ENCODE measurements at regions not wholly inside any gene's neighbourhood (a gene's known extent, or its start where the extent isn't known, plus 50 kb on each side); places are given as distances from the start of the nearest gene placed in this dataset.
"Not testable (repeated sequence)": the region's sequence is repeated elsewhere in the genome, so short reads cannot be mapped to it uniquely, and the experiment has no call there.

GRCh38 chr7:55261386-55261770, 103.8 kb upstream of the LANCL2 start:
- DNase-seq = no peak

- DNase-seq = not testable (repeated sequence)
Measured at GRCh38 chr7:55265328-55265727, 99.8 kb upstream of the LANCL2 start.

- no peak for DNase-seq
Measured at GRCh38 chr7:55265836-55266642, 99.1 kb upstream of the LANCL2 start.

DNA sequence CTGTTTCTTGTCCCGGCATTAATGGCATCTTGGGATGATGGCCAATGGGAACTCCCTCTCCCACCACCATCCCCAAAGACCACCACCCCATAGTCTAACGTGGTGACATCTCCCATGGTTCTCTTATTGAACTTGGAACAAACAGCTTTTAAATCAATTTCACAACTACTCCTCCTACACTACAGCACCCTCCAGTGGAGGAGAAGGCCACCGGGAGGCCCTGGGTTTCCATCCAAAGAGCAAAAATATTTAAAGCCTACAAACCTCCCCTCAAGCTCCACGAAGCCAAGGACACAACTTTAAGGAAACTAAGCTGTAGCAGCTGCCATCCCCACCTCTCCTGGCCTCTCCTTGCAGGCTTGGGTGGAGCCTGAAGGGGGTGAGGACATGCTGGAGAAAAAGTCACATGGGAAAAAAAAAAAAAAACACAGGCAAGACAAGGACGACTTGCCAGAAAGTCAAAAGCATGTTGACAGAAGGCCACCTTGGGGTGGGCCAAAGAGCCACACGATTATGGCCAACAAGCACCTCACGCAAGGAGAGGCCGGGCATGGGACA, 94.0 kb upstream of the LANCL2 start:
- DNase-seq = no peak

GRCh38 chr7:55271661-55272060, 93.5 kb upstream of the LANCL2 start:
- no peak for DNase-seq

- DNase-seq = no peak
Measured at GRCh38 chr7:55272328-55272727, 92.8 kb upstream of the LANCL2 start.

- DNase-seq = no peak
Measured at GRCh38 chr7:55273186-55273980, 91.8 kb upstream of the LANCL2 start.

DNA sequence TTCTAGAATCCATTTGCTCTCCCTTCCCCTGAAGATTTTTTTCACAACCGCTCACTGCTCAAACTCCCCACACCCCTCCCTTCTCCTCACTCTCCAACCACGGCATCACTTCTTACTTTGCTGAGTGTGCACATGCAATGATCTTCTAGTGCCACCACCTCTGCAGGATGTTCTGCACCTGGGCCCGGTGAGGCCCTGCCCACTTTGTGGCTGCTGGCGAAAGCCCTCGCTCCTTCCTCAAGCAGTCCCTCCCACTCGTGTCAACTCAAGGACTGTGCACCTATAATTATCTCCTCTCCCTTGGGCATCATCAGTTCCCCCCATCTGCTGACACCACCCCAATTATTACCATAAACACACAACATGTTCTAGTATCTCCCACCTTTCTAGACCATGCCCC, 91.0 kb upstream of the LANCL2 start:
- no peak for DNase-seq

GRCh38 chr7:55275291-55276200, 89.6 kb upstream of the LANCL2 start:
- DNase-seq = no peak

DNA sequence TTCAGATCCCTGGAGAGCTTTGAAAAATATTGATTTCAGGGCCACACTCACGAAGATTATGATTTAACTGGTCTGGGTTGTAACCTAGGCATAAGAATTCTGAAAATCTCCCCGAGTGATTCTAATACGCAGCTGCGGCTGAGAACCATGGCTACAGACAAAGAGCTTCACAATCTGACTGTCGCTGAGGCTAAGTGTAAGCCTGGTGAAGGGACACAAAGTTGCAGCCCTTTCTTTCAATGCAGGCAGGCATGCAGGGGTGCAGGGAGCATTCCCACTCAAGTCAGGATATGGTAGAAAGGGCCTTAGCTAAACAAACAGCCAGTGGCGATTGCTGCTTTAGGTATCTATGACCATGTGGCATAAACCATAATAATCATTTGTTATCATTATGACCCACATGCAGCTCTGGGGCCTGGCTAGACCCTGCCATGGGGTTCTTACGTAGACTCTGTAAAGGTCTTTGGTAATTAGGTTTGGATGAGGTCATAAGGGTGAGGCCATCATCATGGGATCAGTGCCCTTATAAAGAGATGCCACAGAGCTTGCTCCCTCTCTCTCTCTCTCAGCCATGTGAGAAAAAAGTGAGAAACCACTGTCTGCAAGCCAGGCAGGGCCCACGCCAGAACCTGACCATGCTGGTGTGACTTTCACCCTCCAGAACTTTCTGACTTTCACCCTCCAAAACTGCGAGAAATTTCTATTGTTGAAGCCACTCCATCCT, 88.4 kb upstream of the LANCL2 start:
- no peak for DNase-seq

GRCh38 chr7:55277916-55278315, 87.2 kb upstream of the LANCL2 start:
- no peak for DNase-seq

DNA sequence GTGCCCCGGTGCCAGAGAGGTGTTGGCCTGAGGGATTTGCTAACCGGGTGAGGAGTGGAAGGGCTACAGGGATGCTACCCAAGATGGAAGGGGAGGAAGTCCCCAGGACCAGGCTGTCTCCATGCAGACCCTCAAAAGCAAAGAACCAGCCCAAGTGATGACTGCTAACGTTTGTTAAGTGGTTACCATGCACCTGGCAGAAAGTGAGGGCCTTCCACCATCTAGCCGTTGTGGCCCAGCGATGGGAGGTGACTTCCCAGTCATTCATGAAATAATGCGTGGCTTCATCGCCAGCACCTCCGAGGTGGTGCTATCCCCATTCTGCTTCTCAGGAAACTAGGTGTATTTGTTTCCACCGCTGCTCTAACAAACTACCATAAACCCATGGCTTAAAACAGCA, 86.8 kb upstream of the LANCL2 start:
- no peak for DNase-seq

GRCh38 chr7:55279080-55279845, 85.9 kb upstream of the LANCL2 start:
- DNase-seq = no peak

GRCh38 chr7:55280031-55280454, 85.1 kb upstream of the LANCL2 start:
- peak; percentile 28 for DNase-seq

DNA sequence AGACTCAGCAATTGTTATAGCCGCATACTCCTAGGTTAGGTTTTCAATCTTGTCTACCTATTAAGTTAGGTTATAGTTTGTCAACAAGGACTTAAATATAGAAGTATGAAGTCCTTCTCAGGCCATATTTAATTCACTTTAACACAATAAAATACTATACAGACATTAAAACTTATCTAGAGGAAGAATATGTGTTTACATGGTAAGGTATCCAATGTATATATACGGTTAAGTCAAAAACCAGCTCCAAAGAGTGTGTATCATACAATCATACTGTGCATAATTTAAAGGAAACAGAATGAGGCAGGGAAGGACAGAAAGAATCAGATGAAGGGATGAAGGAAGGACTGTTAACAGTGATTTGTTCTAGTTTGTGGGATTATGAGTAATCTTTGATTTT, 79.5 kb upstream of the LANCL2 start:
- DNase-seq = no peak

GRCh38 chr7:55286666-55287065, 78.5 kb upstream of the LANCL2 start:
- DNase-seq = no peak

DNA sequence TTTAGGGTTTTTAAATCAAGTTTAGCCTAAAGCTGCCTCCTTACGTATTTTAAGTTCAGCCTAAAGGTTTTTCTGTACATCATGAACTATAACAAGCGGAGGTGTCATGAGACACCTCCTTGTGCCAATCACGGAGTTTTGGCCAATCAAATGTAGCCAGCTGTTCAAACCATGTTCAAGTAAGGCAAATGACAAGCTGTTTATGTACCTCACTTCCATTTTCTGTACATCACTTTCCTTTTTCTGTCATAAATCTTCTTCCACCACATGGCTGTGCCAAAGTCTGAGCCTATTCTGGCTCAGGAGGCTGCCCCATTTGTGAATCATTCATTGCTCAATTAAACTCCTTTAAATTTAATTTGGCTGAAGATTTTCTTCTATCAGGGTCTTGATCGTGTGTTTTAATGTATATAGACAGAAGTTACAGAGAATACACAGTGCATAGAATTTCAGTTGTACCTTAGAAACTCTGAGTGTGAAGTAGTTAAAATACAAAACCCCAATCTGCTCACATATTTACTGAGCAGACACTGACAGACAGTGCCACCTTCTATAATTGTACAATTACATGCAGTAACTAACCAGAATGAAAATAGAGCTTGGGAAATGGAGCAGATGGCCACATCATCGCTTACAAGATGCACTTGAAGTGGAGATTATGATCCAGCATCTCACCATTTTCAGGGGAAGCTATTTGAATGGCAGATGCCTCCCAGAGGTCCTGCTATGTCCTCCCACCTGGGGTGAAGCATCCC, 76.9 kb upstream of the LANCL2 start:
- DNase-seq = no peak

DNA sequence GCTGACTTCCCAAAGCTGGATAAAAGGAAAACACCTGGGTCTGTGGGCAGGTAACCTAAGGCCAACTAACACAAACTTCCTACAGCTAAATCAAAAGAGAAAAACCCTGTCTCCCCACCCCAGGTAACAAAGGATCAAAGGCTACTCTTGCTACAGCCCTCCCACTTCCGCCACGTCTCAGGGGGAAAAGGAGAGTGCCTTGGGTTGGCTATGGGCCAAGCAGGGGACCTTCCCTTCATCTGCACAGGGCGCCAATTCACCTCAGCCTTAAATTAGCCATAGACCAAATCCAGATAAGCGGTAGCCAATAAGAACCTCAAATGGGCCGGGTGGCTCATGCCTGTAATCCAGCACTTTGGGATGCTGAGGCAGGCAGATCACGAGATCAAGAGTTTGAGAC, 69.1 kb upstream of the LANCL2 start:
- no peak for DNase-seq

- DNase-seq = no peak
Measured at GRCh38 chr7:55299273-55299967, 65.7 kb upstream of the LANCL2 start.

- DNase-seq = no peak
Measured at GRCh38 chr7:55303220-55303619, 61.9 kb upstream of the LANCL2 start.

Measured in central memory CD4-positive, alpha-beta T cell (primary cell).